ENCODE measurements at regions not wholly inside any gene's neighbourhood (a gene's known extent, or its start where the extent isn't known, plus 50 kb on each side); places are given as distances from the start of the nearest gene placed in this dataset.

DNA sequence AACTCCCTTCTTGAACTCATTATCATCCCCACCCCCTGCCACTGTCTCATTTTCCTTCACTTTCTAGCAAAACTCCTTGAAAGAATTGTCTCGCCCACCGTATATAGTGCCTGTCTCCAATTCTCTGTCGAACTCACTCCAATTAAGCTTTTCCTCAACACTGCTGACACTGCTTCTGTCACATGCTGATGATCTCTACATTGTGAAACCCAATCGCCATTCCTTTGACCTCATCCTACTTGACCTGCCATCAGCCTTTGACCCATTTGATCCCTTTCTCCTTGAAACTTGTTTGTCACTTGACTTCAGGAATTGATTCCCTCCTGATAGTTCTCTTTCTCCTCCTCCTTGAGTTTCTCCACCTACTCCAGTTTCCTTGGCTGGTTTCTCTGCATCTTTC lies 54.8 kb downstream of the CCDC71L start:
- no peak for DNase-seq

DNA sequence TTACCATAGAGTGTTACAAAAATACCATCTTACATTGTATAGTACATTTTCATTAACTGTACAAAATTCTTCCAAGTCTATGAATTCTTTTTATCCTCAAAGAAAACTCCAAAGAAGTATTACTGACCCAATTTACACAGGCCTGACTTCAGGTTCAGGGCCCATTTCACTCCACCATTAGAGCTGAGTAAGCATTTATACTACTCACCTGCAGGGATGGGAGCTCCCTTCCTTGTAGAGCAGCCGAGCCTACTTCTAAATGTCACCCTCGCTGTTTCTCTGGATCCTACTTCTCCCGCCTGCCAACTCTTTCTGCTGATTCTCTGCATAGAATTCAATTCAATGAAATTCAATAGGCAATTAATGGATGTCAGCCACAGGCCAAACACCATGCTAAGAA lies 56.0 kb downstream of the CCDC71L start:
- no peak for DNase-seq

DNA sequence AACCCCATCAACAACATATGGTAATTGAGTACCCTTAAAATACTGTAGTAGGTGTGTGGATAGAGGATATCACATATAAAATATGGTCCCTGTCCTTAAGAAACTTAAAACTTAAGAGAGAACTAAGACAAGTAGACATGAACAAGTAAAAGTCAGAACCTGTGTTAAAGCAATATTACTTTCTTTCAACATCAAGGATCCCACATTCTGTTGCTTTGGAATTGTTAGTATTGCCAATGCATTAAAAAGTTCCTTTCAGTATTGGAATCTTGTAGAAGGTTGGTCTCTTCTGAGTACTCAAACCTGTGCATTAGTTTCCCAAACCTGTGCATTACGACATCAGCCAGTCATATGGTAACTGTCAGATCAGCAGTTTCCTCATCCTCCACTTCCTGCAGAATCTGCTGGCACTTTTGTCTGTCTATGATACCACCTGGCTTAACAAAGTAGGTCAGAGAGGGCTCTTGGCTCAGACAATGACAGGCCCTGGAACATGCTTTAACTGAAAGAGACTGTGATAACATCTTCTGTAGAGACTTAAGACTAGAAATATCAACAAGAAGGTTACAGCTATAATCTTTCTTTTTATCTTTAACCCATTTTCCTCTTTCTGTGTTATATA lies 56.5 kb downstream of the CCDC71L start:
- DNase-seq: no peak

DNA sequence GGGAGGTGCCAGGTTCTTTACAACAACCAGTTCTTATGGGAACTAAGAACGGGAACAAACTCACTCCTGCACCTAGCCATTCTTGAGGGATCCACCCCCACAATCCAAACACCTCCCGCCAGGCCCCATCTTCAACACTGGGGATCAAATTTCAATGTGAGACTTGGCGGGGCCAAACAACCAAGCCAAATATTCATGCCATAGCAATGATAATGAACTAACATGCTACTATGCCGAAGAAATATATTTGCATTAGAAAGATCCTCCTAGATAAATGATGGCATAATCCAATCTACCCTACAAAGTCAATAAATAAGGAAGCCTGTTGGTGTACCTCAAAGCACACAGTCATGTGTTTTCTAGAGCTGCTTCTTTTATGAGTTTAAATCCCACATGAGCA lies 57.6 kb downstream of the CCDC71L start:
- DNase-seq: no peak

DNA sequence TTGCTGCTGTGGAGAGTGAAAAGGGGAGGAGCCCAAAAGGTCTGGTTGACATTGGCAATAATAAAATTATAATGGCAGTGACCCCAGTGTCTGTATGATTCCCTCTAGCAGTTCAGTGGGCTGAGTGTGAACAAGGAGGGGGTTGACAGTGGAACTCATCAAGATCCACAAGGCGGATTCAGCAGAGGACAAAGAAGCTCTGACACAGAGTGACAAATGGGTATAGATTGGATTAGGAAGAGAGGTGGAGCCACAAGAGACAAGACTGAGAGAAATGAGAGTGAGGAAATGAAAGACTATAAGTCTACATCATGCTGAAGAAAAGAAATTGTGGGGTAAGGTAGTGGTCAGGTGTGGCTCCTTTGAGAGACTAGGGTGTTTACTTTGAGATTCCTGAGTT lies 58.9 kb downstream of the CCDC71L start:
- no peak for DNase-seq

DNA sequence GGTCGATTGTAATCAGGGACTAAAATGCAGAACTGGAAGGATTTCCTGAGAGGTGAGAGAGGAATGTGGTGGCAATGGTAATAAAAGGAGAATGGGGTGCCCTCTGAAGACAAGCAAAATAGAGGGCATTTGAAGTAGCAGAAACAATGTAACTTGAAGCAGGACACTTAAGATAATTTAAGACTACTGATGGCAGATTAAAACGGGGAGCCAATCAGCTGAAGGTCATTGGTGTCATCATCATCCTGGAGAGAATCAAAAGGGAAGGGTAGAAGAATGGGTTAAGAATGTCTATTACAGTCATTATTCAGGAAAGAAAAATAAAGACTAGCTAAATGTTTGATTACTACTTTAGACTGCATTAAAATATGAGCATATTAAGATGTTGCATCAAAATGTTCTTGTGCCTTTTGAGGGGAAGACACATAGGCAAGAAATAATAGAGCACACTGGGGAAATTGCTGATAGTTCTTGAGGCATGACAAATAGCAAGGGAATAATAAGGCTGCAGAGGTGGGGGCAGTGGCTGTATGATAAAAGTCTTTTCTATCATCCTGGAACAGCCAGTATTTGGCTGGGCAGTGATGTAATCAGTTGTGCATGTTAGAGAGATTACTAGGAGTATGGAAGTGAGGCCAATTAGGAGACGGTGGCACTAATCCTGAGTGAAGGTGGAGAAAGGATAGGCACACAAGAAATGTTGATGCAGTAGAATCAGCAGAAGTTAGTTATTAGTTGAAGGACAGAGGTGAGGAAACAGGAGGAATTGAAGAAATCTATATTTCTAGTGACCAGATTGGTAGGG lies 60.2 kb downstream of the CCDC71L start:
- no peak for DNase-seq

DNA sequence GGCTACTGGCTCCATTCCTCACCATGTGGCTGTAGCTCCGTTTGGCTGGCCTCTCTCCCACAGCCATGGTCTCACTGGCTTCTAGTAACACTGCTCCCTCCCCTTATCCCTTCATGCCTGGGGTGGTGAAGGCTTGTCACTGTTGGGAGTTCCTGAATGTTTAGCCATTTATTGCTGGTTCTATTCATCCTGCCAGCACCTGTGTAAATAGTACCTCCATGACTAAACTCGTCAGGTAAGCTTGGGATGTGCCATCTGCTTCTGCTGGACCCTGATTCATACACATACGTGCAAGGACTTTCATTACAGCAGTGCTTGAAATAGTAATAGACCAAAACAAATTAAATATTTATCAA lies 61.6 kb downstream of the CCDC71L start:
- DNase-seq: no peak

DNA sequence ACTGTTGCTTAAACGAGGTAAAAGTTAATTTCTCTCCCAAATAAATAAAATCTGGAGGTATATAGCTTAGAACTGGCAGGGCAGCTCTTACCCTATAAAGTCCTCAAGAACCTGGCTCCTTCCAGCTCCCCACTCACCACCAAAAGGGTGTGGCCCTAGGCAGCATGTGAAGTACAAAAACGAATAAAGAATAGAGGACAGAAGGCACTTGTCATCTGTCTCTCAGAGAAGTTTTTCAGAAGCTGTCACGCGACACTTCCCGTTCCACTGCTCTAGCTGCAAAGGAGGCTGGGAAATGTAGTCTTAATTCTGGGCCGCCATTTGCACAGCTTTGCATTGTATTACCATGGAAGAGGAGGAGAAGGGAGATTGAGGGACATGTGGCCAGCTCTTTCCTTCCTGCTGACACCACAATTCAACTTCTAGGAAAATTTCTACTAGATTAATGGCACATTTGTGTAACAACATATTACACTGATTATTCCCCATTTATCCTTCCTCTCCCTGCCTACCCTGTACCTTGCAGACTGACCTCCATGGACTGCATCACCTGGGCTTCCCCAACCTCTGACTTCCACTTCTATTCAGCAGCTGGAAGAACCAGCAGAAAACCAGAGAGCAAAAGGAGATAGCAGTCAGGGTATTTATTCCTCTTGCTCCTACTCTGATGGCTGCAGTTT lies 62.2 kb downstream of the CCDC71L start:
- DNase-seq: peak; percentile 44

DNA sequence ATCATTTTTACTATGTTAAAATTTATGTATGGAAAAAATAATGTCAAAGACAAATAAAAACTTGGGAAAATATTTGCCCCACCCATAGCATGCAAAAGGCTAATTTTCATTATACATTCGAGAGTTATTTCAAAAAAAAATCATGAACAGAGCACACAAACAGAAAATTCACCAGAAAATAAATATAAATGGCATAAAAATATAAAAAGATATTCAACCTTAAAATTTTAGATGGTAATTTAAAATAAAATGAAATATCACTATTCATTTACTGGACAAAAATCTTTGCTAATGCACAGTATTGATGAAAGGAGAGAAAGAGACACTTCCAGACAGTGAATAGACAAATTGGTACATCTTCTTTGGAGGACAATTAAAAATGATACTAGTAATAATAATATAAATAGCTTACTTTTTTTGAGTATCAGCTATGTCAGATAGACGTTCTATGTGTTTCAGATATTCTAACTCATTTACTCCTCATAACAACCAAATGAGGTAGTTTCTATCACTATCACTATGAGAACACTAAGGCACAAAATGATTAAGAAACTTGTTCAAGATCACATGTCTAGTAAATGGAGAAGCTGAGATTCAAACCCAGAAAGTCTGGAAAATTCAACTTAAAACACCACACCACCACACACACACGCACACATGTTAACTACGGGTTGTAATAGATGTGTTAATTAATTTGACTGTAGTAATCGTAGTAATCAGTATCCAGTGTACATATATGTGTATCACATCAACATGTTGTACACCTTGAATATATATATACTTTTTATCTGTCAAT lies 63.0 kb downstream of the CCDC71L start:
- no peak for DNase-seq

DNA sequence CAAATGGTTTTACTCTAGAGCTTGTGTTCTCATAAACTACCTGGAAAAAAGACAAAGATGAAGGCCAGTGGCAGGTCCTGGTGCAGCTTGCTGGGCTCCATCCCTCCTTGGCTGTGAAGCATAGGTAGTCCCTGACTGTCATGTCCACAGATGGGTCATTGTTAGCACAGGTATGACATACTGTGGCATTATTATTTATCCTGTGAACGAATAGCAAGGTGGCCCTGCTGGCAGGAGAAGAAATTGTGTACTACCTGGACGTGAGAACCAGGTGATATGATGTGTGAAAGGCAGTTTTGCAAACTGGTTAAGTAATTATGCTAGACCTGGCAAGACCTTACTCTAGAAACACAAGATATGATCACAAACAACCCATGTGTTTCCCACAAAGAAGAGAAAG lies 63.9 kb downstream of the CCDC71L start:
- no peak for DNase-seq

DNA sequence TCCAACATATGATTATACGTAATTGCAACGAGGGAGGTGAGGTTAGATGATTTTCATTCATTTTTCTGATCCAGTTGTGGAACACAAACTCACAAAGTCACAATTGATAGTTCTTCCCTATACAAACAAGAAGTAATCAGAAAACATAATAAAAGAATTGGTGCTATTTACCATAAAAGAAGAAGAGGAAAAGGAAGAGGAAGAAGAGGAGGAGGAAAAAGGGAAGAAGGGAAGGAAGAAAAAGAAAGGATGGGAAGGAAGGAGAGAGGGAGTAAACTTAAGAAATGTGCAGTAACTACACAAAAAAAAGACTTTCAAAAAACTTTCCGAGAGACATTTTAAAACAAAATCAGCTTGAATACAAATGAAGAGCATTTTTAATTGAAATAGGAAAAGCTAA lies 65.0 kb downstream of the CCDC71L start:
- DNase-seq: no peak

DNA sequence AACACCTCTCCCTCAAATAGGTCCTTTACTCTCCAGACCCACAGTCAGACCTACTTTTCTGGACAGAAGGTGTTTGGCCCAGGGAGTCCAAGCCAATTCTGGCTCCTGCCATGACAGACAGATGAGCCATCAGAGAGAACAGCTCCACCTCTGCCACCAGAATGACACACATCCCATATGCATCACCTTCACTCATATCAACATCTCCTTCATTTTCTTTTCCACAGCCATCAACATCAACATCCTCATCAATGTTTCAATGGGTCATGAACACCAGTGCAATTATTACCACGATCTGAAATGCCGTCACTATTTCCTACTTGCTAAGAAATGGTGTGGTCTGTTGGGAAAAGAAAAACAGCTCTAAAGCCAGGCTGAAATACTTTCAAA lies 67.9 kb downstream of the CCDC71L start:
- DNase-seq: no peak

DNA sequence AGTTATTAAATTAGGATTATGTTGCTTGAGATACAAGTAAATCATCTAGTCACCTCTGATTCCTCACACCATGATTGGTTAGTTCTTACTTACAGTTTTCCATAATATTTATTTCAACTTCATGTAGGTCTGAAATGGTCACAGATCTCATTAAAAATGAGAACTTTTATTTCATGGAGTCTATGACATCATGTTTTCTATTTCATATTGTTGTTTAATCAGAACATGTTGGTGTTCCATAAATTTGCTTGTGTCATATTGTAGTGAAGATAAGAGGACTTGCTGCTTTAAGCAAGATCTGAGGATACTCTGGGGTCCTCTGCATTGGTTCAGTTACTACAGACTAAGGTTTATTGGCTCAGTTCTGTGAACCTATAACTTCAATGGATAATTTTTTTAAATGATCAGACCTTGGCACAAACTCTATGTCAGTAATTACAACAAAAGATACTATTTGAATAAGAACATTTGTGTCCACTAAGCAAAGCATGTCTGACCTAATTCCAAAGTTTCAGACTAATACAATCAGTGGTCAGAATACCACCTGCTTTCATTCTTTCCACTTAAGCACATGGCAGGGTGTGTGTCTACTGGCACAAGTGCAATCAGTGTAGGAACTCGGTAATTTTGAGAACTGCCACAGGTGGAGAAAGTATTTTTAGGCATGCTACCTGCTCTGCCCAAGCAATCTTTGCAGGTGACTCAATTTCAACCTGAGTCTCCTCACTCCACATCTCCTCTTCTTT lies 68.5 kb downstream of the CCDC71L start:
- no peak for DNase-seq

DNA sequence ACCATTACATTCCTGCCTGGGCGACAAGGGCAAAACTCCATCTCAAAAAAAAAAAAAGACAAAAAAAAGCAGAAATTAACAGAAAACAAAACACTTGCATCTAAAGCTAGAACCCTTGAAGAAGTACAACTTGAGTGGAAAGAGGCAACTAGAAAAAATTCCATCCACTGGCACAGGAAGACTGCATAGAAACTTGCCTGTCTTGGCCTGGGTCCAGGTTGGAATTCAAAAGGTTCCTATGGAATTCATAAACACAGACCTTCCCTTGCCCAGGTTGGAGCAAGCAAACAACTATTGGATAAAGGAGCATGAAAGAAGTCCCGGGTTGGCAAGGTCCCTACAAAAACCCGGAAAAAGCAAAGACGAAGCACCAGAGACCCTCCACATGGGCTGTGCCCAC lies 69.8 kb downstream of the CCDC71L start:
- no peak for DNase-seq

DNA sequence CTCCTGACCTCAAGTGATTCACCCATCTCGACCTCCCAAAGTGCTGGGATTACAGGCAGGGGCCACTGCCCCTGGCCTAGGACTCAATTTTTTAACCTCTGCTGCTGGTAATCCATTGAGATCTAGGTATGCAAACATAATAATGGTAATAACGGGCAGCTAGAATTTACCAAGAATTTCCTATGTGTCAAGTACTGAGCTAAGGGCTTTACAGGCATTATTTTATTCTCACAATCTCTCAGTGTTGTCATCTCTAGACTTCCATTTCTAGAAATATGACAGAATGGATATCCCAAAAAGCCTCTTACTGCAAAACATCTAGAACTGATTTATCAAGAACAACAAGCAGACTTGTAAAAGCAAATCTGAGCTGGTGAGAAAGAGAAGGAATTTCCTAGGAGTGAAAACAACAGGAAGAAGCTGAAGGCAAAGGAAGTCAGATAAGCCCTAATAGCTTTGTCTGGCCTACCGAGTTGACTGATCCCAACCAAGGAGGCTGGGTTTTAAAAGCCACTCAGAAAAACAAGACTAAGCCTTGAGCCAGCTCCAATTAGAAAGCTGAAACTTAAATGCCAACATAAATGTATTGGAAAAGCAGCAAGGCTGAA lies 70.6 kb downstream of the CCDC71L start:
- no peak for DNase-seq

DNA sequence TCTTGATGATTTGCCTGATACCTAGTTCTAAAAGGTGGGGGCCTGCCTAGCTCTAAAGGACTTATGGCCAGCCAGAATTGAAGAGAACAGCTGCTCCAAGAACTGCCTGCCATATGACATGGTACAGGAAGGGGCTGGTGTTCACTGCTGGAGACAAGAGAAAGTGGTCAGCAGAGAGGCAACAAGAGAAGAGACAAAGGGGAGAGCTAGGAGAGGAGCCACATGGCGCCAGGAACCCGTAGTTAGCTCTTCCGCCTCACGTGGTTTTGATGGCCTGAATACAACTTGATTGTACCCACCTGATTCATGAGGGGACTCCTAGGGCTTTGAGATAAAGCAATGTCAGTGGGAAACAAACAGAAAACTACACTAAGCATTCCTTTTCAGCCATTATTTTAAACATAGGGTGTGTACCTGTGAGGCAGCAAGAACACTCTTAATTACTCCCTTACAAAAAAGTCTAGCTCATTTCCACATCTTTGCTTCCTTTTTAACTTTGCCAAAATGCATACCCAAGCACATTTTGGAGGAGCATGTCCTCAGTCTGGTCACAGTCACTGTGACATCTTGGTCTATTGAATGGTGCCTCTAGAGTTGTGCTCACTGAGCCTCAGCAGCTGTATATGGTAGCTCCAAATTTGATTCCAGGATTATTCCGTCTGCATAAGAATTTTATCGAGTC lies 71.6 kb downstream of the CCDC71L start:
- no peak for DNase-seq

DNA sequence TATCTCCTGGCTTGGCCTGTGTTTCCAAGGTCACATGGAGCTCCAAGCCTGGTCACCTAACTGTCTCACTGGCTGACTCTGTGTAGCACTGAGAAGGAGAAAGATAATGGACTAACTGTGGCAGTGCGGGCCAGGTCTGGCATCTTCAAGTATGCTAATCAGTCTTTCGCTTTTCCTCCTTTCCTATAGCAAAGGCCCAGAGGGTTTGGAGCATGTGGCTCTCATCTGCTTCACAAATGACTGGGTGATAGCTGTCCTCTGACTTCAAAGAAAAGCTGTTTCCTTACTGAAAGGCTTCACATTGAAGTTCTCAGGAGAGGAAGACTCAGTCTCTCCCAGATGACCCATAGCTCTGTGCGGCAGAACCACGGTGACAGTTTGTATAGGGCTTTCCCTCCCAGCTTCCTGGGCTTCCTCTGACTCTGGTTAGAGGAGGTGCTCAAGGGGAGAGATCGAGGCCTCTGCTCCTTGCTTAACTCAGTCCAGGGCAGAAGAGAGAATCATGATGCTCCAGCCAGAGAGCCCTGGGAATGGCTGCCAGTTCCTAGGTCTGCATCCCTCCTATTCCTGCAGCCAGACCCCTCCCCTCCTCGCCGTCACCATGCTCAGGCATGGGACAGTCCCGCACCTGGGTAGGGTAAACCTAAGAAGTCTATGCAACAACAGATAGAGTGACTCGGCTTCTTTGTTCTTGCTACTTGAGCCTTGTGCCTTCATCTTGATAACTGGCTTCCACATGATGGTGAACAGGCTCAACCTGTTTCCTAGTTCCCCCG lies 72.3 kb downstream of the CCDC71L start:
- no peak for DNase-seq

DNA sequence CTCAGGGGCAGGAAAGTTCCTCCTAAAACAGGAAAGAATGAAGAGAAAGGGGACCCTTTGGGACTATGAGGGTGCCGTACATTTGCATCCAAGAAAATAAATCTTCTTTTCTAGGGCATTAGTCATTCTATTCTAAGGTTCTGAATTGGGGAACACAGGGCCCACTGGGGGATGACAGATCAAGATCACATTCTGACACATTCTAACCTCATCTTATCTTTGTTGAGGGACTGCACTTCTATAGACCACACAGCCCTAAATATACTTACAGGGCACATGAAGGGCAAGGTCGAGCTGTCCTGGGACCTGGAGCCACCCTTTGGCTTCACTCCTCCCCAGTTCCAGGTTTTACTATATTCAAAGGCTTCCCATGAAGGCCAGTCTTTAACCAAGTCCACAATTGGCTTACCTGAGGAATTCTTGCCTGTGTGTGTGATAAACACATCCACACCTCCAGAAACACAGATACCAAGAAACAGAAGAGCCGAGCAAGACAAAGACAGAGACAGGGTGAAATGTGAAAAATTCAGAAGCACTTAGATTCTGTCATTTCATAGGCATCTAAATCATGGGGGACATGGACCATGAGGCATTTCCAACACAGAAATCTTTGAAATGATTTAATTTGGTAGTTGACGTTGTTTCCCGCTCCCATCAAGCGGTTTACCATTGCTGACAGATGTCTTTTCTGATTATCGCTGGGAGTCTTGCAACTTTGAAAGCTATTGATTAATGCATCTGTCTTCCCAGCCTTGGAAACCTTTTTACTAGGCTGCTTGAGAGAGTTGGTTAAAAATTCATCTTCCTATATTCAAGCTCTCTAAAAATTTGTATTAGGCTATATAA lies 75.8 kb downstream of the CCDC71L start:
- DNase-seq: no peak

DNA sequence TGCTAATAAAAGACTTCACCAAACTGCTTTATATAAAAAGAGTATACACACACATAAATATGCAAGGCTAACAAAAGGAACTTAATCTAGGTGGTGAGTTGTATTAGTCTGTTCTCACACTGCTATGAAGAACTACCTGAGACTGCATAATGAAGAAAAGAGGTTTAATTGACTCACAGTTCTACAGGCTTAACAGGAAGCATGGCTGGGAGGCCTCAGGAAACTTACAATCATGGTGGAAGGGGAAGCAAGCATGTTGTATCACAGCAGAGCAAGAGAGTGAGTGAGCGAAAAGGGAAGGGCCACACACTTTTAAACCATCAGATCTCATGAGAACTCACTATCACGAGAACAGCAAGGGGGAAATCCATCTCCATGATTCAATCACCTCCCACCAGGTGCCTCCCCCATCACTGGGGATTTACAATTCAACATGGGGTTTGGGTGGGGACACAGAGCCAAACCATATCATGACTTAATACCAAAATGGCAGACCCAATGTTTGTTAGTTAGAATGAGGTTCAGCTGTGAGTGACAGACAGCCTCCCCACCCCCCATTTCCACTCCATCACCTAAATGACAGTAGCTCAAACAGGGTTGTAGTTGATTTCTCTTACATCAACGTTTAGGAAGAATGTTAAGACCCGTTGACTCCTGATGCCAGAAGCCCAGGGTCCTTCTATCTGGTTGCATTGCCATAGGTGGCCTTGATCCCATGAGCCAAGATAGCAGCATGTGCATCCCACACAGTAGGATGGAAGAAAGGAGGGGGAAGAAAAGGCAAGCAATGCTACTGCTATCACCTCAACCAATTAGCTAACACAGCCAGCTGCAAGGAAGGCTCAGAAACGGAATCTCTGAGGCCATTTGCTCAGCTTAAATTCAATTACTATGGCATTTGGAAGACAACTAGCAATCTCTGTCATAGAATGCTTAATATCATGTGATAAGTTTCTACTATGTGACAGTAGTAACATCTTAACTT lies 77.0 kb downstream of the CCDC71L start:
- no peak for DNase-seq

All from activated gamma-delta T cell treated with Interleukin-2 at 50 U/mL for 16 hours (primary cell).